HepG2 (cell line): ENCODE measurements at regions not wholly inside any gene's neighbourhood (a gene's known extent, or its start where the extent isn't known, plus 50 kb on each side); places are given as distances from the start of the nearest gene placed in this dataset.

Source experiments
- CREM ChIP-seq, 2 experiments: sonication (generic) in 1 of 2; formaldehyde crosslinking in 1 of 2; IDR thresholded peaks; 2 replicates each; pipeline versions ENCODE4 v1.4.0 to v1.6.1; 2016 to 2020; ENCODE audit warnings: antibody characterized with exemption in 1 of 2, mild to moderate bottlenecking in 1 of 2, missing genetic modification reagents in 1 of 2
- FOXA1 ChIP-seq, 2 experiments: fragments of 450-650 bp in 1 of 2; sonication (generic) in 1 of 2; formaldehyde crosslinking in 1 of 2; IDR thresholded peaks; 2 replicates each; pipeline versions ENCODE4 v1.4.0 to v1.6.1; 2016 to 2020; ENCODE audit warnings: missing genetic modification reagents in 1 of 2
- HES4 ChIP-seq: sonication (generic); formaldehyde crosslinking; IDR thresholded peaks from 2 replicates; pipeline ENCODE4 v1.9.0; 2021; ENCODE audit warnings: mild to moderate bottlenecking, missing genetic modification reagents, borderline replicate concordance
- POLR2A ChIP-seq, 2 experiments: IDR thresholded peaks; 2 replicates each; pipeline ENCODE4 v1.6.1; 2011; ENCODE audit warnings: low read depth in 2 of 2, low read length in 2 of 2, mild to moderate bottlenecking in 1 of 2, moderate library complexity in 1 of 2; ENCODE audit not compliant: insufficient read depth in 1 of 2
- TCF12 ChIP-seq, 2 experiments: fragments of 450-650 bp in 1 of 2; sonication (generic) in 1 of 2; formaldehyde crosslinking in 1 of 2; IDR thresholded peaks; 2 replicates each; pipeline versions ENCODE4 v1.6.1 to v1.8.0; 2017 to 2022; ENCODE audit warnings: antibody characterized with exemption in 1 of 2, mild to moderate bottlenecking in 1 of 2, missing genetic modification reagents in 1 of 2, moderate library complexity in 1 of 2
- ZFP41 ChIP-seq: sonication (generic); formaldehyde crosslinking; IDR thresholded peaks from 2 replicates; pipeline ENCODE4 v1.4.0; 2020; ENCODE audit warnings: mild to moderate bottlenecking, missing genetic modification reagents, borderline replicate concordance
- ZNF317 ChIP-seq: sonication (generic); formaldehyde crosslinking; IDR thresholded peaks from 2 replicates; pipeline ENCODE4 v1.5.0; 2020; ENCODE audit warnings: mild to moderate bottlenecking, missing genetic modification reagents
- ZNF557 ChIP-seq: sonication (generic); formaldehyde crosslinking; IDR thresholded peaks from 2 replicates; pipeline ENCODE4 v1.4.0; 2020; ENCODE audit warnings: missing genetic modification reagents
- ZNF619 ChIP-seq: sonication (generic); formaldehyde crosslinking; IDR thresholded peaks from 2 replicates; pipeline ENCODE4 v1.4.0; 2020; ENCODE audit warnings: mild to moderate bottlenecking, missing genetic modification reagents
- ZNF629 ChIP-seq: sonication (generic); formaldehyde crosslinking; conservative IDR thresholded peaks from 2 replicates; pipeline ENCODE4 v1.5.0; 2020; ENCODE audit warnings: missing genetic modification reagents
- ZNF772 ChIP-seq: sonication (generic); formaldehyde crosslinking; IDR thresholded peaks from 2 replicates; pipeline ENCODE4 v1.5.0; 2020; ENCODE audit warnings: mild to moderate bottlenecking, missing genetic modification reagents
- TF ChIP-seq, protein P1 (sequence below): sonication (generic); formaldehyde crosslinking; IDR thresholded peaks from 2 replicates; pipeline ENCODE4 v1.4.0; 2020; ENCODE audit warnings: missing genetic modification reagents, borderline replicate concordance
- TF ChIP-seq, protein P2 (sequence below): sonication (generic); formaldehyde crosslinking; IDR thresholded peaks from 2 replicates; pipeline ENCODE4 v1.4.0; 2020; ENCODE audit warnings: missing genetic modification reagents
- TF ChIP-seq, protein P3 (sequence below): sonication (generic); formaldehyde crosslinking; IDR thresholded peaks from 2 replicates; pipeline ENCODE4 v1.5.0; 2020; ENCODE audit warnings: mild to moderate bottlenecking, low read depth, missing genetic modification reagents, borderline replicate concordance
- TF ChIP-seq, protein P4 (sequence below): sonication (generic); formaldehyde crosslinking; IDR thresholded peaks from 2 replicates; pipeline ENCODE4 v1.4.0; 2020; ENCODE audit warnings: missing genetic modification reagents, mild to moderate bottlenecking, borderline replicate concordance
- TF ChIP-seq, protein P5 (sequence below): sonication (generic); formaldehyde crosslinking; IDR thresholded peaks from 2 replicates; pipeline ENCODE4 v1.4.0; 2020; ENCODE audit warnings: missing genetic modification reagents
- TF ChIP-seq, protein P6 (sequence below): IDR thresholded peaks from 2 replicates; pipeline ENCODE4 v1.6.1; 2016; ENCODE audit warnings: mild to moderate bottlenecking

DNA sequence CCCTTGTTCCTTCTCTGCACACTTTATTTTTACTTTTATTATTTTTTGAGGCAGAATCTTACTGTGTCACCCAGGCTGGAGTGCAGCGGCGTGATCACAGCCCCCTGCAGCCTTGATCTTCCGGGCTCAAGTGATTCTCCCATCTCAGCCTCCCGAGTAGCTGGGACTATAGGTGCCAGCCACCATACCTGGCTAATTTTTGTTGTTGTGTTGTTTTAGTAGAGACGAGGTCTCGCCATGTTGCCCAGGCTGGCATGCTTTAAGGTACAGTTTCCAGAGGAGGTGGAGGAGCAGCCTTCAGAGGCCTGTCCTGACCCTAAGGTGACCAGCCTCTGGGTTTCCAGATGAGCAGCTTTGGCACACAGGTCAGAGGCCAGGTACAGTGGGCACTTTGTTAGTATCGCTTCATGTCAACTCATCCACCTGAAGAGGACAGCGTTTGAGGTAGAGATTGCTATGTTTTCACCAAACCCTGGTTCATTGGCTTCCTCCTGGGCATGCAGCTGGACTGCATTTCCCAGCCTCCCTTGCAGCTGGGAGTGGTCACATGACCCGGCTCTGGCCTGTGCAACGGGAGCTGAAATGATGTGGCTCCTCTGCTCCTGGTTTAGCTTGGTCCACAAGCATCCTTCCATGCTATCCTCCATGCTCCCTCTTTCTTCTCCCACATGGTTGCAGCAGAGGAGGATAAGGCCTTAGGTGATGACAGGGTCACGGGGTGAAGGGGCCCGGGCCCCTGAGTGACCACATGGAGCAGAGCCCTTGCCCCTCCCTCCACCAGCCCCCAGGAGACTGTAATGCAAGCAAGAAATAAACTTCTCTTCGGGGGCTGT lies 139.3 kb upstream of the IER5L start (continued):
- TF ChIP-seq, protein P1, sequence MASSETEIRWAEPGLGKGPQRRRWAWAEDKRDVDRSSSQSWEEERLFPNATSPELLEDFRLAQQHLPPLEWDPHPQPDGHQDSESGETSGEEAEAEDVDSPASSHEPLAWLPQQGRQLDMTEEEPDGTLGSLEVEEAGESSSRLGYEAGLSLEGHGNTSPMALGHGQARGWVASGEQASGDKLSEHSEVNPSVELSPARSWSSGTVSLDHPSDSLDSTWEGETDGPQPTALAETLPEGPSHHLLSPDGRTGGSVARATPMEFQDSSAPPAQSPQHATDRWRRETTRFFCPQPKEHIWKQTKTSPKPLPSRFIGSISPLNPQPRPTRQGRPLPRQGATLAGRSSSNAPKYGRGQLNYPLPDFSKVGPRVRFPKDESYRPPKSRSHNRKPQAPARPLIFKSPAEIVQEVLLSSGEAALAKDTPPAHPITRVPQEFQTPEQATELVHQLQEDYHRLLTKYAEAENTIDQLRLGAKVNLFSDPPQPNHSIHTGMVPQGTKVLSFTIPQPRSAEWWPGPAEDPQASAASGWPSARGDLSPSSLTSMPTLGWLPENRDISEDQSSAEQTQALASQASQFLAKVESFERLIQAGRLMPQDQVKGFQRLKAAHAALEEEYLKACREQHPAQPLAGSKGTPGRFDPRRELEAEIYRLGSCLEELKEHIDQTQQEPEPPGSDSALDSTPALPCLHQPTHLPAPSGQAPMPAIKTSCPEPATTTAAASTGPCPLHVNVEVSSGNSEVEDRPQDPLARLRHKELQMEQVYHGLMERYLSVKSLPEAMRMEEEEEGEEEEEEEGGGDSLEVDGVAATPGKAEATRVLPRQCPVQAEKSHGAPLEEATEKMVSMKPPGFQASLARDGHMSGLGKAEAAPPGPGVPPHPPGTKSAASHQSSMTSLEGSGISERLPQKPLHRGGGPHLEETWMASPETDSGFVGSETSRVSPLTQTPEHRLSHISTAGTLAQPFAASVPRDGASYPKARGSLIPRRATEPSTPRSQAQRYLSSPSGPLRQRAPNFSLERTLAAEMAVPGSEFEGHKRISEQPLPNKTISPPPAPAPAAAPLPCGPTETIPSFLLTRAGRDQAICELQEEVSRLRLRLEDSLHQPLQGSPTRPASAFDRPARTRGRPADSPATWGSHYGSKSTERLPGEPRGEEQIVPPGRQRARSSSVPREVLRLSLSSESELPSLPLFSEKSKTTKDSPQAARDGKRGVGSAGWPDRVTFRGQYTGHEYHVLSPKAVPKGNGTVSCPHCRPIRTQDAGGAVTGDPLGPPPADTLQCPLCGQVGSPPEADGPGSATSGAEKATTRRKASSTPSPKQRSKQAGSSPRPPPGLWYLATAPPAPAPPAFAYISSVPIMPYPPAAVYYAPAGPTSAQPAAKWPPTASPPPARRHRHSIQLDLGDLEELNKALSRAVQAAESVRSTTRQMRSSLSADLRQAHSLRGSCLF (CRISPR knock-in tag) = no peak
- TF ChIP-seq, protein P2, sequence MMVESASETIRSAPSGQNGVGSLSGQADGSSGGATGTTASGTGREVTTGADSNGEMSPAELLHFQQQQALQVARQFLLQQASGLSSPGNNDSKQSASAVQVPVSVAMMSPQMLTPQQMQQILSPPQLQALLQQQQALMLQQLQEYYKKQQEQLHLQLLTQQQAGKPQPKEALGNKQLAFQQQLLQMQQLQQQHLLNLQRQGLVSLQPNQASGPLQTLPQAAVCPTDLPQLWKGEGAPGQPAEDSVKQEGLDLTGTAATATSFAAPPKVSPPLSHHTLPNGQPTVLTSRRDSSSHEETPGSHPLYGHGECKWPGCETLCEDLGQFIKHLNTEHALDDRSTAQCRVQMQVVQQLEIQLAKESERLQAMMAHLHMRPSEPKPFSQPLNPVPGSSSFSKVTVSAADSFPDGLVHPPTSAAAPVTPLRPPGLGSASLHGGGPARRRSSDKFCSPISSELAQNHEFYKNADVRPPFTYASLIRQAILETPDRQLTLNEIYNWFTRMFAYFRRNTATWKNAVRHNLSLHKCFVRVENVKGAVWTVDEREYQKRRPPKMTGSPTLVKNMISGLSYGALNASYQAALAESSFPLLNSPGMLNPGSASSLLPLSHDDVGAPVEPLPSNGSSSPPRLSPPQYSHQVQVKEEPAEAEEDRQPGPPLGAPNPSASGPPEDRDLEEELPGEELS (CRISPR knock-in tag) = no peak
- TF ChIP-seq FOXA1 (IDR thresholded peaks at IDR 0.05) (no peak), FOXA1 (CRISPR knock-in tag; IDR thresholded peaks at IDR 0.05) (no peak), ZNF629 (no peak), TCF12 (IDR thresholded peaks at IDR 0.05) (no peak), TCF12 (CRISPR knock-in tag; IDR thresholded peaks at IDR 0.05) (no peak), HES4 (CRISPR knock-in tag) (no peak), ZFP41 (CRISPR knock-in tag) (no peak), CREM (IDR thresholded peaks at IDR 0.05) (peak; percentile 21; the same call in 1 of the 2 replicates), CREM (CRISPR knock-in tag; IDR thresholded peaks at IDR 0.05) (no peak), ZNF317 (no peak), POLR2A (IDR thresholded peaks at IDR 0.05; ENCODE audit: insufficient read depth in 1 of 2, low read depth in 2 of 2, low read length in 2 of 2) (no peak), ZNF772 (CRISPR knock-in tag) (no peak), ZNF619 (CRISPR knock-in tag) (no peak), ZNF557 (CRISPR knock-in tag) (no peak)
- TF ChIP-seq, protein P3, sequence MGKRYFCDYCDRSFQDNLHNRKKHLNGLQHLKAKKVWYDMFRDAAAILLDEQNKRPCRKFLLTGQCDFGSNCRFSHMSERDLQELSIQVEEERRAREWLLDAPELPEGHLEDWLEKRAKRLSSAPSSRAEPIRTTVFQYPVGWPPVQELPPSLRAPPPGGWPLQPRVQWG (CRISPR knock-in tag) = no peak
- TF ChIP-seq, protein P4, sequence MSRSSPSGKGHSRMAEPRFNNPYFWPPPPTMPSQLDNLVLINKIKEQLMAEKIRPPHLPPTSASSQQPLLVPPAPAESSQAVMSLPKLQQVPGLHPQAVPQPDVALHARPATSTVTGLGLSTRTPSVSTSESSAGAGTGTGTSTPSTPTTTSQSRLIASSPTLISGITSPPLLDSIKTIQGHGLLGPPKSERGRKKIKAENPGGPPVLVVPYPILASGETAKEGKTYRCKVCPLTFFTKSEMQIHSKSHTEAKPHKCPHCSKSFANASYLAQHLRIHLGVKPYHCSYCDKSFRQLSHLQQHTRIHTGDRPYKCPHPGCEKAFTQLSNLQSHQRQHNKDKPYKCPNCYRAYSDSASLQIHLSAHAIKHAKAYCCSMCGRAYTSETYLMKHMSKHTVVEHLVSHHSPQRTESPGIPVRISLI (CRISPR knock-in tag) = no peak
- TF ChIP-seq, protein P5, sequence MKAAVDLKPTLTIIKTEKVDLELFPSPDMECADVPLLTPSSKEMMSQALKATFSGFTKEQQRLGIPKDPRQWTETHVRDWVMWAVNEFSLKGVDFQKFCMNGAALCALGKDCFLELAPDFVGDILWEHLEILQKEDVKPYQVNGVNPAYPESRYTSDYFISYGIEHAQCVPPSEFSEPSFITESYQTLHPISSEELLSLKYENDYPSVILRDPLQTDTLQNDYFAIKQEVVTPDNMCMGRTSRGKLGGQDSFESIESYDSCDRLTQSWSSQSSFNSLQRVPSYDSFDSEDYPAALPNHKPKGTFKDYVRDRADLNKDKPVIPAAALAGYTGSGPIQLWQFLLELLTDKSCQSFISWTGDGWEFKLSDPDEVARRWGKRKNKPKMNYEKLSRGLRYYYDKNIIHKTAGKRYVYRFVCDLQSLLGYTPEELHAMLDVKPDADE (CRISPR knock-in tag) = no peak
- TF ChIP-seq, protein P6, sequence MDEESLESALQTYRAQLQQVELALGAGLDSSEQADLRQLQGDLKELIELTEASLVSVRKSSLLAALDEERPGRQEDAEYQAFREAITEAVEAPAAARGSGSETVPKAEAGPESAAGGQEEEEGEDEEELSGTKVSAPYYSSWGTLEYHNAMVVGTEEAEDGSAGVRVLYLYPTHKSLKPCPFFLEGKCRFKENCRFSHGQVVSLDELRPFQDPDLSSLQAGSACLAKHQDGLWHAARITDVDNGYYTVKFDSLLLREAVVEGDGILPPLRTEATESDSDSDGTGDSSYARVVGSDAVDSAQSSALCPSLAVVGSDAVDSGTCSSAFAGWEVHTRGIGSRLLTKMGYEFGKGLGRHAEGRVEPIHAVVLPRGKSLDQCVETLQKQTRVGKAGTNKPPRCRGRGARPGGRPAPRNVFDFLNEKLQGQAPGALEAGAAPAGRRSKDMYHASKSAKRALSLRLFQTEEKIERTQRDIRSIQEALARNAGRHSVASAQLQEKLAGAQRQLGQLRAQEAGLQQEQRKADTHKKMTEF (CRISPR knock-in tag) = peak; percentile 4; the same call in 1 of the 2 replicates
